ENCODE measurements at regions not wholly inside any gene's neighbourhood (a gene's known extent, or its start where the extent isn't known, plus 50 kb on each side); places are given as distances from the start of the nearest gene placed in this dataset.

GRCh38 chr1:56080123-56080522 lies 499.2 kb downstream of the PLPP3 start:
- H3K4me3 ChIP-seq (ENCODE audit: low read length, poor library complexity, severe bottlenecking): no peak overlapping the region
- H3K9me2 ChIP-seq (replicated peaks; ENCODE audit: low read depth, low read length): no peaks in the 10 kb centered on the region
- H3K27me3 ChIP-seq (ENCODE audit: insufficient read depth, low read length, poor library complexity, severe bottlenecking): no peaks in the 10 kb centered on the region
- H3K9me3 ChIP-seq (ENCODE audit: insufficient read depth, low read depth, low read length): no peaks in the 10 kb centered on the region
- H2AFZ ChIP-seq (ENCODE audit: low read length): no peak overlapping the region
- no peak overlapping the region for H3K4me2 ChIP-seq (ENCODE audit: low read depth, low read length, poor library complexity, severe bottlenecking)
- H3F3A ChIP-seq (ENCODE audit: low read depth): no peaks in the 10 kb centered on the region
- H3K4me1 ChIP-seq (ENCODE audit: insufficient read depth, low read length, poor library complexity, severe bottlenecking): no peaks in the 10 kb centered on the region
- no peaks in the 10 kb centered on the region for H3K79me2 ChIP-seq (ENCODE audit: insufficient read depth, low read length)
- H3K9ac ChIP-seq (ENCODE audit: low read depth, low read length, poor library complexity, severe bottlenecking): no peak overlapping the region
- H3K36me3 ChIP-seq (ENCODE audit: insufficient read depth, low read length): no peaks in the 10 kb centered on the region
- TF ChIP-seq EZH2phosphoT487 (IDR thresholded peaks at IDR 0.05; ENCODE audit: borderline replicate concordance) (no peak), CTCF (conservative IDR thresholded peaks at IDR 0.05; ENCODE audit: low read length) (no peak)
- no peaks in the 10 kb centered on the region for H4K20me1 ChIP-seq (ENCODE audit: insufficient read depth, low read length, poor library complexity, severe bottlenecking)

- TF ChIP-seq EZH2phosphoT487 (IDR thresholded peaks at IDR 0.05; ENCODE audit: borderline replicate concordance): no peak
- TF ChIP-seq CTCF (conservative IDR thresholded peaks at IDR 0.05; ENCODE audit: low read length): no peak
Measured at GRCh38 chr1:56079391-56079790, 500.0 kb downstream of the PLPP3 start.

GRCh38 chr1:56077206-56077605 lies 502.2 kb downstream of the PLPP3 start:
- Histone ChIP-seq H3K4me3 (ENCODE audit: low read length, poor library complexity, severe bottlenecking) (no peak overlapping the region), H3F3A (ENCODE audit: low read depth) (no peaks in the 10 kb centered on the region), H3K9ac (ENCODE audit: low read depth, low read length, poor library complexity, severe bottlenecking) (no peak overlapping the region), H3K4me2 (ENCODE audit: low read depth, low read length, poor library complexity, severe bottlenecking) (no peak overlapping the region), H3K4me1 (ENCODE audit: insufficient read depth, low read length, poor library complexity, severe bottlenecking) (no peaks in the 10 kb centered on the region), H3K36me3 (ENCODE audit: insufficient read depth, low read length) (no peaks in the 10 kb centered on the region), H3K79me2 (ENCODE audit: insufficient read depth, low read length) (no peaks in the 10 kb centered on the region), H2AFZ (ENCODE audit: low read length) (no peak overlapping the region), H4K20me1 (ENCODE audit: insufficient read depth, low read length, poor library complexity, severe bottlenecking) (no peaks in the 10 kb centered on the region), H3K9me3 (ENCODE audit: insufficient read depth, low read depth, low read length) (peaks cover 2% of the 10 kb centered on the region; the same call in 1 of the 2 replicates), H3K27me3 (ENCODE audit: insufficient read depth, low read length, poor library complexity, severe bottlenecking) (no peaks in the 10 kb centered on the region), H3K9me2 (replicated peaks; ENCODE audit: low read depth, low read length) (no peaks in the 10 kb centered on the region)
- TF ChIP-seq CTCF (conservative IDR thresholded peaks at IDR 0.05; ENCODE audit: low read length): no peak
- no peak for TF ChIP-seq EZH2phosphoT487 (IDR thresholded peaks at IDR 0.05; ENCODE audit: borderline replicate concordance)

More at GRCh38 chr1:56079391-56079790, 500.0 kb downstream of the PLPP3 start:
- no peaks in the 10 kb centered on the region for H3K9me2 ChIP-seq (replicated peaks; ENCODE audit: low read depth, low read length)
- no peak overlapping the region for H2AFZ ChIP-seq (ENCODE audit: low read length)
- no peak overlapping the region for H3K9ac ChIP-seq (ENCODE audit: low read depth, low read length, poor library complexity, severe bottlenecking)
- peaks cover 2% of the 10 kb centered on the region; the same call in 1 of the 2 replicates for H3K9me3 ChIP-seq (ENCODE audit: insufficient read depth, low read depth, low read length)
- H3K36me3 ChIP-seq (ENCODE audit: insufficient read depth, low read length): no peaks in the 10 kb centered on the region
- no peaks in the 10 kb centered on the region for H3K79me2 ChIP-seq (ENCODE audit: insufficient read depth, low read length)
- H3K4me1 ChIP-seq (ENCODE audit: insufficient read depth, low read length, poor library complexity, severe bottlenecking): no peaks in the 10 kb centered on the region
- H3K27me3 ChIP-seq (ENCODE audit: insufficient read depth, low read length, poor library complexity, severe bottlenecking): no peaks in the 10 kb centered on the region
- H4K20me1 ChIP-seq (ENCODE audit: insufficient read depth, low read length, poor library complexity, severe bottlenecking): no peaks in the 10 kb centered on the region
- no peak overlapping the region for H3K4me2 ChIP-seq (ENCODE audit: low read depth, low read length, poor library complexity, severe bottlenecking)
- H3K4me3 ChIP-seq (ENCODE audit: low read length, poor library complexity, severe bottlenecking): no peak overlapping the region
- no peaks in the 10 kb centered on the region for H3F3A ChIP-seq (ENCODE audit: low read depth)

Measured in Loucy (cell line).